IgD-negative memory B cell (primary cell): ENCODE measurements at regions not wholly inside any gene's neighbourhood (a gene's known extent, or its start where the extent isn't known, plus 50 kb on each side); places are given as distances from the start of the nearest gene placed in this dataset.

ENCODE experiments used
- H3K27ac Mint-ChIP-seq, 3 donors: one replicate each; pipeline ENCODE4 v1.8.0; 2020 to 2022; ENCODE audit warnings: mild to moderate bottlenecking in 3 of 3, mixed read lengths in 3 of 3, moderate library complexity in 1 of 3
- H3K27me3 Mint-ChIP-seq: one replicate; pipeline ENCODE4 v1.8.0; 2021; ENCODE audit warnings: mixed read lengths
- H3K36me3 Mint-ChIP-seq: one replicate; pipeline ENCODE4 v1.8.0; 2020; ENCODE audit warnings: mild to moderate bottlenecking, mixed read lengths
- H3K4me1 Mint-ChIP-seq, 3 donors: one replicate each; pipeline ENCODE4 v1.8.0; 2020 to 2022; ENCODE audit warnings: mixed read lengths in 3 of 3, mild to moderate bottlenecking in 1 of 3
- H3K4me3 Mint-ChIP-seq, 4 donors: one replicate each; pipeline ENCODE4 v1.8.0; 2020 to 2022; ENCODE audit warnings: mild to moderate bottlenecking in 4 of 4, mixed read lengths in 4 of 4, moderate library complexity in 3 of 4
- H3K9me3 Mint-ChIP-seq, 3 donors: one replicate each; pipeline ENCODE4 v1.8.0; 2020 to 2021; ENCODE audit warnings: mixed read lengths in 3 of 3, mild to moderate bottlenecking in 1 of 3

DNA sequence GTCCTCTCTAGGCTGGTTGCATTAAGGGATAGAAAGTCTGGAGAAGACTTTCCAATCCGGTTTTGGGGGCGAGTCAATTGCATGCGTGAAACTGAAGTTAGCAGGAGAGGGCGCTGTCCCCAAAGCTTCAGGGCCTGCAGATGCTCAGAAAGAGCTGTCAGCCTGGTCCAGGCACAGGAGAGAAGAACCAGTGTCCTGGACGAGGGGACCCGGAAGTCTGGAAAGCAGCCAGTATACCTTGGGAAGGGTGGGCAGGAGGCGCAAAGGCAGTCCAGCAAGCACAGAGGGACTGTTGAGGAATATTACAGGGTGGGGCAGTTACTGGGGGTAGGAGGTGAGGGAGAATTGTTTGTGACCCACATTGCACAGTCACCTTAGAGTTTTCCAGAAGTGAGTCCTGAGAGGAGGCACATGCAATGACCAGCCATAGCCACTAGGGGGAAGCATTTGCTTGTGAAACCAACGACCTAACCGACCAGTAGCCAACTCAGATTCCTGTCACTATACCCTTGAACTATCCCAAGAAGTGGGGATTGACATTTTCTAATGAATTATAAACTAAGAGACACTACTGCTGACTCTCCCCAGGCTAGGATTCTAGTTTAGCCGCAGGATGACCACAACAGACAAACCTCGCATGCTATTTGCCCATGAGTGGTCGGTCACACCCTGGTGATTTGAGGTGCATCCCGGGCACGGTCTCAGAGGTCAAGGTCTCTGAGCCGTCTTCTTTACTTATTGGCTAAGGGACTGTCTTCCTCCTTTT lies 172.8 kb downstream of the RDH14 start:
- no peak overlapping the region for H3K27ac Mint-ChIP-seq
- H3K36me3 Mint-ChIP-seq = no peaks in the 10 kb centered on the region
- peak overlapping the region in 1 of 4 donors; percentile 63 for H3K4me3 Mint-ChIP-seq
- no peaks in the 10 kb centered on the region for H3K27me3 Mint-ChIP-seq
- H3K9me3 Mint-ChIP-seq = no peaks in the 10 kb centered on the region
- peaks cover 0 to 9% (median 0%) of the 10 kb centered on the region in 3 donors for H3K4me1 Mint-ChIP-seq

DNA sequence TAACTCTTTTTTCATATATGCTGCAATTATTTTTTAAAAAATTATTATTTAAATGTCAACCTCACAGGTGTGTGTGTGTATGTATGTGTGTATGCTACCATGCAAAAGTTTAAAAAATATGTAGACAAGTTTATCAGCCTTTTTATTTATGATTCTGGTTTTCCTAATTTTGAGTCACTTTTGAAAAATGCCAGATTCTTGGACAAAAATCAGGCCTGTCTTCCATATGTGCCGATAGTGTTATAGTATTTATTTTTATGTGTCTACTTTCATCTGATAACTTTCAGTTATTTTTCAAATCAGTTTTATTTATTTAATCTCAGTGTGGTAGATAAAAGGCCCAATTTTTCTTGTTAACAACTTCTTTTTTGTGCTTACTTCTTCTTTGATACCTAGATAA lies 176.2 kb downstream of the RDH14 start:
- H3K36me3 Mint-ChIP-seq = no peaks in the 10 kb centered on the region
- H3K4me1 Mint-ChIP-seq = peaks cover 0 to 9% (median 0%) of the 10 kb centered on the region in 3 donors

DNA sequence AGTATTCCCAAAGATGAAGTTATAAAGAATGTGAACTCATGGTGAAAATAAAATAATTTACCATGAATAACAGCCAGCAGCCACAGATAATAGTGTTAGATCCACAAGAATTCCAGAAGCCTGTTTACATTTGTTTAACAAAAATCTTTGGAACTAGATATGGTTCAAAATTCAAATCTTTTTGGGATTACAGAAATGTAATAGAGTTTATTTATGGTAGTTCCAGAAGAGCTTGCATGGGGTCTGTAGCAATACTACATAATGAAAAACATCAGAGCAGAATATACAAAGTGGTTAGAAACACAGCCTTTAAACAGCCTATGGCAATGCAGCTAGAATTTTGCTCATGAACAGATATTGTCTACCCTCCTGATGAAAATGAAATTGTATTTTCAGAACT lies 179.1 kb downstream of the RDH14 start:
- H3K27me3 Mint-ChIP-seq = no peaks in the 10 kb centered on the region
- H3K9me3 Mint-ChIP-seq = no peaks in the 10 kb centered on the region
- no peak overlapping the region for H3K4me3 Mint-ChIP-seq
- H3K4me1 Mint-ChIP-seq = no peaks in the 10 kb centered on the region
- no peak overlapping the region for H3K27ac Mint-ChIP-seq
- H3K36me3 Mint-ChIP-seq = no peaks in the 10 kb centered on the region

More for the DNA sequence above, 176.2 kb downstream of the RDH14 start:
- H3K27me3 Mint-ChIP-seq = no peaks in the 10 kb centered on the region
- H3K9me3 Mint-ChIP-seq = no peaks in the 10 kb centered on the region
- H3K27ac Mint-ChIP-seq = no peak overlapping the region
- H3K4me3 Mint-ChIP-seq = no peak overlapping the region

DNA sequence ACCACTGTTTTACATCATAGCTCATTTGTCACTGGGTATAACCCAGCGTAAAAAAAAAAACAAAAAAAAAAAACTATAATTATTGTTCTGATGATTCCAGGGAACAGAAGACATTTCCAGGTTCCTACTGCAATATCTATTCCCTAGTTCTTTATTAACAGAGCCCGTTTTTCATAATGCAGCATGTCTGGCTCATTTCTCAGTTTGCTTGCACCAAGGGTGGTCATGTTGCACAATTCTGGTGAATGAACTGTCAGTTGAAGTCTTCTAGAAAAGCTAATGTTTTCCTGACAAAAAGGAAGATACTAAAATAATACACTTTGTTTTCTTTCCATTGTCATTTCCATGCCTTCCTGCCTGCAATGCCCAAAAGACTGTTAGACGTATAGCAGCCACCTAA lies 180.1 kb downstream of the RDH14 start:
- Mint-ChIP-seq H3K4me1 (no peaks in the 10 kb centered on the region), H3K4me3 (no peak overlapping the region), H3K9me3 (no peaks in the 10 kb centered on the region), H3K36me3 (no peaks in the 10 kb centered on the region), H3K27me3 (no peaks in the 10 kb centered on the region), H3K27ac (no peak overlapping the region)

DNA sequence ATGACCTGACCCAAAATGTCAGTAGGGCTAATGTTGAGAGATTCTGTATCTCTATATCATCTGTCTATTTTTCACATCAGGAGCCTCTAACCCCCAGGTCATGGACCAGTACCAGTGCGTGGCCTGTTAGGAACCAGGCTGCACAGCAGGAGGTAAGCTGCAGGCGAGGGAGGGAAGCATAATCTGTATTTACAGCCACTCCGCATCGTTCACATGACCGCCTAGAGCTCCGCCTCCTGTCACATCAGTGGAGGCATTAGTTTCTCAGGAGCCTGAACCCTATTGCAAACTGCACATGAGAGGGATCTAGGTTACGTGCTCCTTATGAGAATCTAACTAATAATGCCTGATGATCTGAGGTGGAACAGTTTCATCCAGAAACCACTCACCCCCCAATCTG lies 180.6 kb downstream of the RDH14 start:
- Mint-ChIP-seq H3K27me3 (no peaks in the 10 kb centered on the region), H3K4me1 (no peaks in the 10 kb centered on the region), H3K4me3 (no peak overlapping the region), H3K36me3 (no peaks in the 10 kb centered on the region), H3K27ac (no peak overlapping the region), H3K9me3 (no peaks in the 10 kb centered on the region)

DNA sequence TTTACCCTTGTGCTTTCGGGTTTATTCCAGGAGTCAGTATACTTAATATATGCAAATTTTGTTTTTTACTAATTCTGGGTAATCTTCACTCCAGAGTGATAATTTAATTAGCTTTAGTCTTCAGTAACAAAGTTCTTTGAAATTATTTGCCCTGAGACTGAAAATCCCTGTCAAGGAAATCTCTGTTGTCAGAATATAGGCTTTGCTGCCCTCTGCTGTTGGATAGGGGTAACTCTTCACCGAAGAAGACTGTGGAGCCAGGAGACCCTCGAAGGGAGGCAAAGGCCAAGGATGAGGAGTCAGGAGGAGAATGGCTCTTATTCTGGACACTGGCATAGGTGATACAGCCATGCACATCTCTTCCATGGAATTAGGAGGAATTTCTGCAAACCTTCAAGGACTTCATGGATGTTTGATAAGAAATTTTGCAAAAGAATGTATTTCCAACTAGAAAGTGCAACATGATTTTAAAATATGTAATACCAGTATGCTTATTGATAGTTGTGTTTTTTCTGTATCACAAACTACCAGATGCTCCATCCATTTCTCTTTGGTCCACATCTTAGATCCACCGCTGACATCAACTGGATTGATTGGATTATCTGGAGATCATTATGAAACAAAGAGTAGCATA lies 182.3 kb downstream of the RDH14 start:
- H3K4me1 Mint-ChIP-seq = no peaks in the 10 kb centered on the region
- H3K27me3 Mint-ChIP-seq = no peaks in the 10 kb centered on the region
- no peaks in the 10 kb centered on the region for H3K36me3 Mint-ChIP-seq
- no peak overlapping the region for H3K4me3 Mint-ChIP-seq
- no peak overlapping the region for H3K27ac Mint-ChIP-seq
- no peaks in the 10 kb centered on the region for H3K9me3 Mint-ChIP-seq

DNA sequence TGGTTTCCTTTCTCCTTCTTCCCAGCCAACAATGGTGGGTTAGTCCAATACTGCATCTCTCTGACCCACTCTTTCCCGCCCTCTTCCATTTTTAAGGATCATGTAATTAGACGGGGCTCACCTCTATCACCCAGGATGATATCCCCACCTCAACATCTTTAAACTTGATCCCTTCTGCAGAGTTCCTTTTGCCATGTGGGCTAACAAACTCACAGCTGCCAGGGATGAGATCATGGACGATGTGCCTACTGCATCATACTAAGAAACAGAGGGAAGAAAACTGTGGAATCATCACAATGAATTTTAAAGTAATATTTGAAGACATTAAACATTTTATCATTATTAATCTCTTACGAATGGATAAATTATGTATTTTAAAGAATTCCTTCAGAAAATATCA lies 183.5 kb downstream of the RDH14 start:
- no peak overlapping the region for H3K27ac Mint-ChIP-seq
- no peaks in the 10 kb centered on the region for H3K36me3 Mint-ChIP-seq
- H3K4me3 Mint-ChIP-seq = peak overlapping the region in 1 of 4 donors; percentile 9
- no peaks in the 10 kb centered on the region for H3K9me3 Mint-ChIP-seq
- H3K4me1 Mint-ChIP-seq = no peaks in the 10 kb centered on the region
- no peaks in the 10 kb centered on the region for H3K27me3 Mint-ChIP-seq

DNA sequence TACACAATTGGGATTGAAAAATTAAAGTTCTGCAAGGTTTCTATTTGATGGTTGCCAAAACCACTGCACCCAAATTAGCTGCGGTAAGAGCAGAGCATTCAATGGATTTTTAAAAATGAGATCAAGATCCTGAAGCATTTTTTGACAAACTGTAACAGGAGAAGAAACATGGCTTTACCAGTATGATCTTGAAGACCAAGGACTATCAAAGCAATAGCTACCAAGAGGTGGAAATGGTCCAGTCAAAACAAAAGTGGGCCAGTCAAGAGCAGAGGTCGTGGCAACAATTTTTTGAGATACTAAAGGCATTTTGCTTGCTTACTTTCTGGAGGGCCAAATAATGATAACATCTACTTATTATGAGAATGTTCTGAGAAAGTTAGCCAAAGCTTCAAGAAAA lies 186.8 kb downstream of the RDH14 start:
- Mint-ChIP-seq H3K36me3 (no peaks in the 10 kb centered on the region), H3K27ac (no peak overlapping the region), H3K4me1 (no peaks in the 10 kb centered on the region), H3K27me3 (peaks cover 2% of the 10 kb centered on the region), H3K4me3 (no peak overlapping the region), H3K9me3 (no peaks in the 10 kb centered on the region)

DNA sequence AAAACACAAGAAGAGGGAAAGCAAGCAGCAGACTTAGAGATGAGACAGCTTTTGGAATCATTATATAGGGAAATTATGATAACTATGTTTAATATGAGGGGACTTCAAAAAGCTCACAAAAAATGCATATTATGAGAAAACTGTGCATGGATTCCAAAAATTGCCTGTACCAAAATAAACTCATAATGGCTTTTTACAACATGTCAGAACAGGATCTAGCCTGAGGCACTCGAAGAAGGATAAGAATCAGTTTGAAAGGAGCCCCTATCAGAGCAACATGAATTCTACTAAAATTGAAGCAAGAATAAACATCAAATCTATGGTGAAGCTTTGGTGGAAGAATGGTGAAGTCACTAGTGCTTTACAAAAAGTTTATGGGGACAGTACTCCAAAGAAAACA lies 187.4 kb downstream of the RDH14 start:
- Mint-ChIP-seq H3K4me3 (no peak overlapping the region), H3K27me3 (peaks cover 2% of the 10 kb centered on the region), H3K36me3 (no peaks in the 10 kb centered on the region), H3K9me3 (no peaks in the 10 kb centered on the region), H3K4me1 (no peaks in the 10 kb centered on the region), H3K27ac (no peak overlapping the region)

DNA sequence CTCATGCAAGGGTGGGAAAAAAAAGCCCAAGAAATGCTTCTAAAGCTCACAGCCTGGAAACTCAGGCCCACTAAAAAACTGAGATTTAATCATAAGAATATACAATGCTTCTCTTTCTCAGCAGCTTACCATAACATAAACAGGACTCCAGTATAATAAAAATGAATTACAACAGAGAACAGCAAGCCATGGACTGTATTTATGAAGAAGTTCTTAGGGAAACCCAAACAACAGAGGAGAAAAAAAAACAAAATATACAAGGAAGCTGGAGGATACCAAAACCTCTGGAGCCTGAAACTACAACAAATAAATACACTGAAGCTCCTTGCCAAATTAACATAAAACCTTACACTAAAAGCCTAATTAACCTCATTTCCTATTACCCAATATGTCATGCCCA lies 187.8 kb downstream of the RDH14 start:
- Mint-ChIP-seq H3K27me3 (peaks cover 2% of the 10 kb centered on the region), H3K4me3 (no peak overlapping the region), H3K4me1 (no peaks in the 10 kb centered on the region), H3K36me3 (no peaks in the 10 kb centered on the region), H3K9me3 (no peaks in the 10 kb centered on the region), H3K27ac (no peak overlapping the region)

DNA sequence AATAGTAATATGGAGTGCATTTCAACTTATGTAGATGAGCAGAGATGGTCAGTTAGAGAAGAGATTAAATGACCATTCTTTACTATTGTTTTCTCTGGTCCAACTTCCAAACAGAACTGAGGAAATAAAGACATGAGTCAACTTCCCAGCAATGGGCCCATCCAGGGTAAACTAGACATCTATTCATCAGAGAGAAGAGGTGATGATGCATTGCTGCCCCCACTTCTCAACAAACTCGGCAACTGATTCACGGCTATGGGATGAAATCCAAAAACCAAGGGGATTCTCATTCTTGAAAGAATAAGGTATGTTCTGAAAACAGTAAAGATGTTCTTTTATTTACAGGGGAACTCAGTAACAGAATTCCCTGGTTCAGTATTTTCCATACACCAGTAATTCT lies 190.7 kb downstream of the RDH14 start:
- Mint-ChIP-seq H3K27ac (no peak overlapping the region), H3K9me3 (no peaks in the 10 kb centered on the region), H3K36me3 (no peaks in the 10 kb centered on the region), H3K4me3 (no peak overlapping the region), H3K4me1 (no peaks in the 10 kb centered on the region), H3K27me3 (peaks cover 2% of the 10 kb centered on the region)

DNA sequence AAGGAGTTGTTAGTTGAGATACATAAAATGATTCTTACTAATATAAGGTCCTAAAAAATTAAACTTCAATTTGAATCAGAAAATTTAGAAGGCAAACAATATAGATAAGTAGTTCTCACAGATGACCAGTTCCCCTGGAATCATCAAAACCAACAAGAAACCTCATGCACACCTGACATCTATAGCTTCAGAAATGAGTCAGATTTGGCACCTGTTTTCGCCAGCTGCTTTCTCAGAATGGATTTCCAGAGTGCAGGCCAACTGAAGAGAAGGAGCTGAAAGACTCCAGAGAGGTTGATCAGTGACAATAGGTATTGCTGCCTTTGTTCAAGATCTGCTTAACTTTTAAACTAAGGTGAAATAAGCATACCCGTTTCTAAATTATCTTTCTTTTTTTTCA lies 192.4 kb downstream of the RDH14 start:
- H3K9me3 Mint-ChIP-seq = no peaks in the 10 kb centered on the region
- H3K27ac Mint-ChIP-seq = no peak overlapping the region
- H3K36me3 Mint-ChIP-seq = no peaks in the 10 kb centered on the region
- no peaks in the 10 kb centered on the region for H3K4me1 Mint-ChIP-seq
- peak overlapping the region in 1 of 4 donors; percentile 39 for H3K4me3 Mint-ChIP-seq
- peaks cover 2% of the 10 kb centered on the region for H3K27me3 Mint-ChIP-seq

DNA sequence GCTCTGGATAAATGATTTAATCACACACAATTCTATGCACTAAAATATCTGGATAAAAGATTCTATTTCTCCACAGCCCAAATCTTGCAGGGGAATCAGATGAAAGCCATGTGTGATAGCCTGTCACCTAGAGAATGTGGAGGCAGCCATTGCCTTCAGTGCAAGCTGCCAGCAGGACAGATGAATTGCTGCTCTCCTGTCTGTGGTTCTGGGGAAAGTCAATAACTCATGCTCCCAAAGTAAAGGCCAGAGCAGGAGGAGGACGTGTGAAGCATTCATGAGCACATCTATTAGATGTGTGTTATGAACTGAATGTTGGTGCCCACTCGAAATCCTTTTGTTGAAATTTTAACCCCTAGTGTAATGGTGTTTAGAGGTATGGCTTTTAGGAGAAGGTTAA lies 195.1 kb downstream of the RDH14 start:
- no peaks in the 10 kb centered on the region for H3K4me1 Mint-ChIP-seq

DNA sequence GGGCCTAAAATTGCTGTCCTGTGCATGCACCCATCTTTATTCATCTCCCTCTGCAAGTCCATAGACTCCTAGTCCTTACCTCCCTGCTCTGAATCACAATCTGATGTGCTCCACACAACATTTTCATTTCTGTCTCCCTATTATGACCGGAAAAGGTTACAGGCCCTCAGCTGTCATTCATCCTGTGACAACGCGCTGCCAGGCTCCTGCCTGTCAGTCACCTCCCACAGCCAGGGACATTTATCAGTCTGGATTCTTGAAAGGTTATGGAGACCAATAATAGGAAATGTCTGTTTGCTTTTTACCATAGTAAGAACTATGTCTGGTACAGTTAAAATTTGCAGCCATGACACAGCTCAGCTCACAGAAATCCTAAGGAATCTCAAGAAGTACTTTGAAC lies 197.1 kb downstream of the RDH14 start:
- Mint-ChIP-seq H3K4me1 (no peaks in the 10 kb centered on the region), H3K9me3 (no peaks in the 10 kb centered on the region), H3K4me3 (no peak overlapping the region), H3K36me3 (no peaks in the 10 kb centered on the region), H3K27me3 (peaks cover 4% of the 10 kb centered on the region), H3K27ac (no peak overlapping the region)

More for the DNA sequence above, 195.1 kb downstream of the RDH14 start:
- Mint-ChIP-seq H3K9me3 (no peaks in the 10 kb centered on the region), H3K27ac (no peak overlapping the region), H3K4me3 (no peak overlapping the region), H3K36me3 (no peaks in the 10 kb centered on the region), H3K27me3 (peaks cover 5% of the 10 kb centered on the region)

DNA sequence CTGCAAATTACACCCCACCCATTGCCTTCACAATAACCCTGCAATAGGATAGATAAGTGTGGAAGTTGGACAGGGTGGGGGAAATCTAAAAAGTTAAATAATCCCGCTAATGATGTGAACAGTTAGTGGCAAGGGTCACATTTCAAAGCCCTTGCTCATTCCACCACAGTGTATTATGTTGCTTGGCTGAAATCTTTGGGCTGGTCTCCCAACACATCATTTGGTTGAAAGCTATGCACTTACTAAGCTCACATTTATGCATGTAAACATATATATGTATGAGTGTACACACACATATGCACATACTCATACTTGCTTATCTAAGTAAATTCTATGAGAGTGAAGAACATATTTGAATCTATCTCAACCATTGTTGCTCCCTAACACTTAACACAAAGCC lies 197.8 kb downstream of the RDH14 start:
- Mint-ChIP-seq H3K27me3 (peaks cover 4% of the 10 kb centered on the region), H3K9me3 (no peaks in the 10 kb centered on the region), H3K4me3 (no peak overlapping the region), H3K27ac (no peak overlapping the region), H3K36me3 (no peaks in the 10 kb centered on the region), H3K4me1 (no peaks in the 10 kb centered on the region)

DNA sequence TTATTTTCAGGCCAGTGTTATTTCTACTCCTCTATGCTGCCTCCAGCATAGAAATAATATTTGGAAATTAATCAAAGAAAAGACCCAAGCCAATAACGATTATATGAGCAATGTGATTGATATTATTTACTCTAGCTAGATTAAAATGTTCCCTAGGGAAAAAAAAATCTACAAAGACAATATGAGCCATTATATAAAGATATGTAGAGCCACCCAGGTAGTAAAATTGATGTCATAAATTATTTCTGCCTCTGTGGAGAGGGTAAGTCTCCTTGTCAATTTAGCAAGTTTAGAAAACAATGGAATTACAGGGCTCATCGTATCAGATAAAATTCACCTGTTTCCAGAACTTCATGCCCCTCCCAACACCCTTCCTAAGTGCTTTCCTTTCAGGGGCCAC lies 202.9 kb downstream of the RDH14 start:
- Mint-ChIP-seq H3K36me3 (no peaks in the 10 kb centered on the region), H3K9me3 (no peaks in the 10 kb centered on the region), H3K27me3 (peaks cover 4% of the 10 kb centered on the region), H3K4me1 (no peaks in the 10 kb centered on the region), H3K4me3 (no peak overlapping the region), H3K27ac (no peak overlapping the region)
